Stimulated activated CD8-positive, alpha-beta memory T cell treated with anti-CD3 and anti-CD28 coated beads, Interleukin-2, amount 100 ng/mL, for 1 hour (primary cell): ENCODE measurements at regions not wholly inside any gene's neighbourhood (a gene's known extent, or its start where the extent isn't known, plus 50 kb on each side); places are given as distances from the start of the nearest gene placed in this dataset.

Experiments used
- DNase-seq, 2 donors: peaks; one replicate each; pipeline ENCODE4 v3.0.0-alpha.2; 2020; ENCODE audit warnings: low read depth in 2 of 2

GRCh38 chr2:64769392-64770044 is 115.8 kb upstream of the SERTAD2 start:
- DNase-seq, result no peak

- no peak for DNase-seq
Measured at GRCh38 chr2:64770137-64770780, 116.5 kb upstream of the SERTAD2 start.

- no peak for DNase-seq
Measured at GRCh38 chr2:64770781-64771334, 117.1 kb upstream of the SERTAD2 start.

DNA sequence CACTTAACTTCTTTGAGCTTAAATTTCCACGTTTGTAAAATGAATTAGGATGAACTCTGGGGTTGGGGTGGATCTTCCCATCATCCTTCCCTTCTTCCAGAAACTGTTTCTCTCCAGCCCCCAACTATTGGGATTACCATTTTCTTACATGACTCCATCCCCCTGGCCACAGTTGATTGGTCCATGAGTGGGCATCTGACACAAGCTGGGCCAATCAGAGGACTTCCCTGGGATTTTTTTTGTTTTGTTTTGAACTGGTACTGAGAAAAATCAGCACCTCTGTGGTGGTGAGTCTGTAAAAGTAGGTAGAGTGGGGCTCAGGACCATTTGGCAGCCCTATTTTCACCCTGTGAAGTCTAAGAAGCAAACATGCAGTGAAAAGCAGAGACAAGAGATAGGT is 118.0 kb upstream of the SERTAD2 start:
- no peak for DNase-seq

DNA sequence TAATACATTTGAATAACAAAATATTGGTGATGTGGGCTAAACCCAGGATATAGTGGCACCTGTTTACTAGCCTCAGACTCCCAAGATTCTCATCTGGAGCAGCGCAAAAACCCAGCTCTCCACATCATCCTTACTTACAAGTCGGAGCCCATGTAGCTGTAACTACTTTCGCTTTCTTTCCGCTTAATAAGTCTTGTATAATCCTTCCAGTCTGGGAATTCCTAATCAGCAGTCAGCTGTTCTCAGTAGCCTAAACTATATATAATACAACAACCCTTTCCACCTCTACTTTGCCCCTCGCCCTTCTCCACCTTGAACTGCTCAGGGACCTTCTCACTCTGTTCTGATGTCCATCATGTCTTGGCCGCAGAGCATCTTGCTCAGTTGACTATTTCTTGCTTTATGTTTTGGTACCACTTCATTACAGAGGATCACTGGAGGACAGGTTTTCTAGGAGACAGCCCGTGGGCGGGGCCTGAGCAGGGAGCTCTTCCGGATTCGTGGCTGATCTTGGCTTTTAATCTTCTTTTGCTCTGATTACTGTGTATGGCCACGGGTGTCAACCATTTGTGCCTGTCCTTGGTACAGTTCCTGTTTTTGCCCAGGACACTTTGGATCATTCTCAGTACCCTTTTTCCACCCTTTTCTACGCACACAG is 119.9 kb upstream of the SERTAD2 start:
- DNase-seq, result no peak

DNA sequence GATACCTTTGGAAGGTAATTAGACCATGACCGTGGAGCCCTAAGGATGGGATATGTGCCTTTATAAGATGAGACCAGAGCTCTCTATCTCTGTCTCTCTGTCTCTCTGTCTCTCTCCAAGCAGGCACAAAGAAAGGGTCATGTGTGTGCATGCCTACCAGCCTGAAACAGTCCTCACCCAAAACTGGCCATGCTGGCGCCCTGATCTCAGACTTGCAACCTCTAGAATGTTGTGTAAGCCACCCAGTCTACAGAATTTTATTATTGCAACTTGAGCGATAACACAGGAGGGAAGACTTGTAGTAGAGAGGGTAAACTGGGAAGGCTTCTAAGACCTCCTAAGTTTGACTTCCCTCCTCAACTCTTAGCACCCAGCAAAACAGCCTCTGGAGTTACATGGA is 124.1 kb upstream of the SERTAD2 start:
- DNase-seq, result no peak

GRCh38 chr2:64779117-64779690 is 125.5 kb upstream of the SERTAD2 start:
- DNase-seq, result no peak

DNA sequence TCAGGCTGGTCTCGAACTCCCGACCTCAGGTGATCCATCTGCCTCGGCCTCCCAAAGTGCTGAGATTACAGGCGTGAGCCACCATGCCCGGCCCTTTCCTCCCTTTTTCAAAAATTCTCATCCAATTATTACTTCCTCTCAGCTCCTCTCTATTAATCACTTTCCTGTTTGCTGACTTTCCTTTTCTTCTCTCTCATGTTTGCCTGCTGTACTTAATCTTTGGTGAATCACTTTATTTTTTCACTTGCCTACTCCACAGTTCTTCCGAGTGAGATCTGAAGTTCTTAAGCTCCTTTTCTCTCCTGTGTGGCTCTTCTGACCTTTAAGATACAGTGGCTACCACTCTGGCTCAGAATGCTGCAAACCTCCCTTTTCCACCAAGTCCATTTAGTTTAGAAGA is 126.3 kb upstream of the SERTAD2 start:
- DNase-seq, result no peak

DNA sequence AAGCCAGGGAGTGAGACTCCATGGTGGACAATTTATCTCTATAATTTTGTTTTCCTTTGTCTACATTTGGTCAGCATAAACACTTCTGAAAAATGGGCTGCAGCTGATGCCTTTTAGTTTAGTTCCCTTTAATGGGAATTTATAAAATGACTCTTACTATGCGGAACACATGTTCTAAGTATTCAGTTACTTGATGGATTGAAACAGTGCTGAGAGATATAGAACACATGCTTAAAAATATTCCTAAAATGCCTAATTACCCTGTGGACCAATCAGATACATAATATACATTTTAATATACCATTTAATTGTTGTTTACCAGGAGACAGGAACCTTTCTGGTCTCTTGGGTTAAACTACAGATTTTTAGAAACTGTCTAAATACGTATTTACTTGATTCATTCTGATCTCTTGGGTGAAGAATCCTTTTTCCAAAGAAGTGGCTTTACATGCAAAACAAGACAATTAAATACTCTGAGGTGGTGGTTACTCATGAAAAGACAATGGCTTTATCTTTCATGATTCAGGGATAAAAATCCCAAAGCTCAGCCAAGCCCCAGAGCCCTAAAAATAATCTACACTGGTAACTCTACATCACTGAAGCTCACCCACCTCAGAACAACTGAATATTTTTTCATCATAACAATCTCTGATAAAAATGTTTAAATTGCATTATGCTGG is 128.1 kb upstream of the SERTAD2 start:
- DNase-seq, result no peak

GRCh38 chr2:64784168-64785061 is 130.7 kb upstream of the SERTAD2 start:
- DNase-seq, result no peak

DNA sequence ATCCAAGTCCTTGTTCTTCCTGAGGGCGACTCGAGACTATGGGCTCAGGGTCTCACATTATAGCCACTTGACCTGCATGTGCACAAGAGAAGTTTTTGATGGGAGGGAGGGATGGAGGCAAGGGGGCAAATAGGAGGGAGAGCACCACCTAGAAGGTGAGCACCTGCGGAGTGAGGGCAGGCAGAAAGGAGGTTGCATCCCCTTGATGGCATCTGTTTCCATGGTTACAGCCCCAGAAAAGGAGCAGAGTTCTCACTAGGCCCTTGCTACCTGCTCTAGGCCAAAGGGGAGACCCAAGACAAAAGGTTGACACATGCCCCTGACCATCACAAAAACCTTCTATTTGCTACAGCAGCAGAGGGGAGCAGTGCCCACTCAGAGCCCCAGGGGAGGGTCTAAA is 131.5 kb upstream of the SERTAD2 start:
- DNase-seq, result no peak

DNA sequence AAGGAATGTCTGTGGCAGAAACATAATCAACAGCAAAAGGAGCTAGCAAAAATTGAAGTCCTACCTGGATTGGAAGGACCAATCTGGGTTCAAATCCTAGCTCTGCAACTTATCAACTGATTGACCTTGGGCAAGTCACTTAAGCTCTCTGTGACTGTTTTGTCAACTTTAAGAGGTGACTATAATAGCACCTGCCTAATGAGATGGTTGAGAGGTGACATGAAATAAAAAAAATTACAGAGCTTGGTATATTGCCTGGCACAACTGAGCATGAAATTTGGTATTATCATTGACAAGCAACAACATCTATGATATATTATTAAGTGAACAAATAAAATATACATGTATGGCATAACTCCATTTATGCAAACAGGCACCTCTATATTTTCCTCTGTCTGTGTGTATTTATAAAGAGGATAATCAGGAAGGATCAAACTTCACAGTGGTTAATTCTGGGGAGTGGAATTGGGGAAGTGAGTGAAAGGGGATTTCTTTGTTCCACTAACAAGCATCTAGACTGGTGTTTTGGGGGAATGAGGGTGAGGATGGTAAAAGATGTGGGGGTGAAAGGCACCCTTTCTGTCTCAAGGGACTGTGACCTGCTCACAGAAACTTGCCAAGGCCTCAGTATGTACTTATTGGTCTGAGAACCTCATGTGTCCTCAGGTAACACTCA is 132.8 kb upstream of the SERTAD2 start:
- DNase-seq, result no peak

DNA sequence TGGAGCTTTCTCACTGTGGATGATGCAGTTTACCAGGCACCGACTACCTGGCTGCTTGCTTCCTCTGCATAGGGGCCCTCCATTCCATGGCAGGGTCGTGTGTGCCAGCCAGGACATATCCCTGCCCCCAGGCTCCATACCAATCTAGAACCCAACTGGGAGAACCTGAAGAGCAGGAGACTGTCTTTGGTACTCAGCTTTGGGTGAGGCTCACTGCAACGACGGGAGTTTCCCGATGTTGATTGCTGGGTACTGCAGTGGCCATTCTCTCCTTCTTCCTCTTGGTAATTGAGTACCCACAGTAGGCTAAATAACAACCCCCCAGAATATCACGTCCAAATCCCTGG is 133.3 kb upstream of the SERTAD2 start:
- no peak for DNase-seq

DNA sequence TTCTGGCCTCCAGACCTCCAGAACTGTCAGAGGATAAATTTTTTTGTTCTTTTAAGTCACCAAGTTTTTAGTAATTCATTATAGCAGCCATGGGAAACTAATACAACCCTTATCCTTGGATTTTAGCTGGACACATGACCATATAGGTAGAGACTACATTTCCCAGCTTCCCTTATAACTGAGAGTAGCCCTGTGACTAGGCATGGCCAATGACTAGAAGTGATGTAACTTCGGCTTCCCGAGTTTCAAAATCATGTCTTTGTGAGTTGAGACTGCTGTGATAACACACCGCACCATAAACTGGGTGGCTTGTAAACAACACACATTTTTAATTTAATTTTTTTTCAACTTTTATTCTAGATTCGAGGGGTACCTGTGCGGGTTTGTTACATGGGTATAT is 134.0 kb upstream of the SERTAD2 start:
- no peak for DNase-seq

DNA sequence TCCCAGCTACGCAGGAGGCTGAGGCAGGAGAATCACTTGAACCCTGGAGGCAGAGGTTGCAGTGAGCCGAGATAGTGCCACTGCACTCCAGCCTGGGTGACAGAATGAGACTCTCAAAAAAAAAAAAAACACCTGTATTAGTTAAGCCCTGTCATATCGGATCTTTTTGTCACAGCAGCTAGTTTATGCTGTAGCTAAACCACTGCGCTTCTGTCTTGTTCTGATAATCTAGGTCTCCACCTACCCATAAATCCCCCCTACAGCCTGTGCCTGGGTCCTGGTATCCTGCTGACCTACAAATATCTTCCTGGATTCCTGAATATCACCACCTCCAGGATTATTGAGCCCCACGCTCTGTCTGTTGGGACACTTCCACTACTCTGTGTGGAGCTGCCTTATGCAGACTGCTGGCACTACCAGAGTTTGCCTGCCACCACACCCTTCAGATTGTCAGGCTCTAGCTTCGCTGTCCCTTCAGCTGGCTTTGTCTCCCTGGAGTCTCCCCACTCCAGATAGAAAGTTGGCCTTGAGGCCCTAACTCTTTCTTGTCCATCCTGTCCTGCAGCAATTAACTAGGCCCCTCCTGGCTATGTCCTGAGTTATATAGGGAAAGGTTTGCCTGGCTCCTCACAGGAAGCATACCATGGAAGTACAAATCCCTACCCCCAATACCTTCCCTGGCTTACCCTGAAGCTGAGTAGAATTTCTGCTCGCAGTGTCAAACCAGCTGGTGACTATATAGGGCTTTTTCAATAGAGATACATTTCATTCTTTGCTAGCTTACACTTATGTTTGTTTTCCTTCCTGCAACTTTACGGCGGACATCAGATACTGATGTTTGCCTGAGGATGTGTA is 136.0 kb upstream of the SERTAD2 start:
- DNase-seq, result no peak

DNA sequence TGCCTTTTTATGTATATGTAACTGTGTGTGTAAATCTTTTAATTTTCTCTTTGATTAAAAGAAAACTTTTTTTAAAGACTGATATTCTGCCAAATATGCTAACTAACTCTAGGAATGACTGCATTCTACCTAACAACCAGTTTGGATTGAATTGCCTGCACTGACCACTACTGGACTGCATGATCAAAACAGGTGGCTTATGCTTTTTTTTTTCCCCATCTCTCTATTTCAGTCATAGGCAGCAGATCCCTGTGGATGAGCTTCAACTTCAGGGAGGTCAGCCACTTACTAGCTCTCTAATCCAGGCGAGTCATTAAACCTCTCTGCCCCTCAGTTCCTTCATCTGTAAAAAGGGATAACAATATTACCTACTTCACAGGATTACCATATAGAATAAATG is 138.6 kb upstream of the SERTAD2 start:
- no peak for DNase-seq

- no peak for DNase-seq
Measured at GRCh38 chr2:64792995-64793639, 139.4 kb upstream of the SERTAD2 start.

DNA sequence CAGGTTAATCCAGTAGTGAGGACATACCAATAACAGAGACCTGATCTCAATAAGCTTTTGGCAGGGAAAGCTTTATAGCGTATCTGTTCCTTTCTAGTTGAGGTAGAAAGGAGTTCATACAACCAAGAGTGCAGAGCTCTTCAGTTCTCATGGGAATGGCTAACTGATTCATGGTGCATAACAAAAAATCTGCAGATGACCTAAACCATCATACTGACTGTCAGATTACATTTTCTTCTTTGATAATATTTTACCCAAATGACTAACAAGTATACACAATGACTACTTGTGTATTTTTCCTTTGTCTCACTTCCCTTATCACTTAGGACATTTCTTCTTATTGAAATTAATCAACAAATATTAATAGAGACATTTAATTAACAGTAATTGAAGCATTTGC is 140.0 kb upstream of the SERTAD2 start:
- no peak for DNase-seq

GRCh38 chr2:64794426-64794995 is 140.8 kb upstream of the SERTAD2 start:
- DNase-seq, result no peak
